ENCODE measurements at regions not wholly inside any gene's neighbourhood (a gene's known extent, or its start where the extent isn't known, plus 50 kb on each side); places are given as distances from the start of the nearest gene placed in this dataset.

- Mint-ChIP-seq H3K4me3 (no peak overlapping the region), H3K36me3 (no peaks in the 10 kb centered on the region), H3K27ac (no peak overlapping the region), H3K4me1 (no peaks in the 10 kb centered on the region), H3K9me3 (peaks cover 17 to 21% of the 10 kb centered on the region in 2 donors), H3K27me3 (ENCODE audit: low read depth in 2 of 2) (no peaks in the 10 kb centered on the region)
- no peak overlapping the region for H3K4me3 ChIP-seq (ENCODE audit: low read length)
- H3K36me3 ChIP-seq (ENCODE audit: control insufficient read depth, insufficient read depth, low read length), result no peaks in the 10 kb centered on the region
- no peak for ATAC-seq
- 71% methylated on average over 2 of the region's 2 CpGs for WGBS (ENCODE audit: insufficient coverage)
- DNase-seq, result no peak
- H3K9me3 ChIP-seq (ENCODE audit: control insufficient read depth, insufficient read depth, low read length), result no peaks in the 10 kb centered on the region
- TF ChIP-seq CTCF (IDR thresholded peaks at IDR 0.05), result no peak
- intact Hi-C loops (cut with micrococcal nuclease), result no loop called here
- no peak overlapping the region for H3K27ac ChIP-seq (ENCODE audit: low read length)
- no peaks in the 10 kb centered on the region for H3K4me1 ChIP-seq (ENCODE audit: control insufficient read depth, insufficient read depth, low read length)
- no peaks in the 10 kb centered on the region for H3K27me3 ChIP-seq (ENCODE audit: control insufficient read depth, insufficient read depth, low read length)
Measured at GRCh38 chr3:159185443-159186050, 383.7 kb downstream of the MFSD1 start.

GRCh38 chr3:159186581-159186980 lies 384.7 kb downstream of the MFSD1 start:
- H3K4me1 ChIP-seq (ENCODE audit: control insufficient read depth, insufficient read depth, low read length), result no peaks in the 10 kb centered on the region
- intact Hi-C loops (cut with micrococcal nuclease), result no loop called here
- H3K27ac Mint-ChIP-seq, result no peak overlapping the region
- H3K9me3 ChIP-seq (ENCODE audit: control insufficient read depth, insufficient read depth, low read length), result no peaks in the 10 kb centered on the region
- TF ChIP-seq CTCF (IDR thresholded peaks at IDR 0.05), result no peak
- H3K27me3 Mint-ChIP-seq (ENCODE audit: low read depth in 2 of 2), result no peaks in the 10 kb centered on the region
- no peak overlapping the region for H3K27ac ChIP-seq (ENCODE audit: low read length)
- WGBS (ENCODE audit: insufficient coverage), result 50% methylated on average over 2 of the region's 2 CpGs
- no peaks in the 10 kb centered on the region for H3K27me3 ChIP-seq (ENCODE audit: control insufficient read depth, insufficient read depth, low read length)
- H3K36me3 ChIP-seq (ENCODE audit: control insufficient read depth, insufficient read depth, low read length), result no peaks in the 10 kb centered on the region
- H3K4me3 Mint-ChIP-seq, result no peak overlapping the region
- no peaks in the 10 kb centered on the region for H3K4me1 Mint-ChIP-seq
- peaks cover 12 to 15% of the 10 kb centered on the region in 2 donors for H3K9me3 Mint-ChIP-seq
- ATAC-seq (no peak), DNase-seq (no peak)
- no peak overlapping the region for H3K4me3 ChIP-seq (ENCODE audit: low read length)
- H3K36me3 Mint-ChIP-seq, result no peaks in the 10 kb centered on the region

- no peak for ATAC-seq
- TF ChIP-seq CTCF (IDR thresholded peaks at IDR 0.05), result no peak
- no peaks in the 10 kb centered on the region for H3K36me3 ChIP-seq (ENCODE audit: control insufficient read depth, insufficient read depth, low read length)
Measured at GRCh38 chr3:159187232-159187631, 385.4 kb downstream of the MFSD1 start.

GRCh38 chr3:159187706-159188105 lies 385.9 kb downstream of the MFSD1 start:
- Mint-ChIP-seq H3K4me3 (no peak overlapping the region), H3K9me3 (peaks cover 12 to 13% of the 10 kb centered on the region in 2 donors), H3K4me1 (no peaks in the 10 kb centered on the region), H3K36me3 (no peaks in the 10 kb centered on the region), H3K27me3 (ENCODE audit: low read depth in 2 of 2) (no peaks in the 10 kb centered on the region), H3K27ac (no peak overlapping the region)
- Histone ChIP-seq H3K4me3 (ENCODE audit: low read length) (no peak overlapping the region), H3K27ac (ENCODE audit: low read length) (no peak overlapping the region), H3K27me3 (ENCODE audit: control insufficient read depth, insufficient read depth, low read length) (no peaks in the 10 kb centered on the region), H3K36me3 (ENCODE audit: control insufficient read depth, insufficient read depth, low read length) (no peaks in the 10 kb centered on the region), H3K9me3 (ENCODE audit: control insufficient read depth, insufficient read depth, low read length) (no peaks in the 10 kb centered on the region), H3K4me1 (ENCODE audit: control insufficient read depth, insufficient read depth, low read length) (no peaks in the 10 kb centered on the region)
- DNase-seq (no peak), ATAC-seq (no peak)
- intact Hi-C loops (cut with micrococcal nuclease), result no loop called here
- WGBS (ENCODE audit: insufficient coverage), result 88% methylated on average over 5 of the region's 6 CpGs
- no peak for TF ChIP-seq CTCF (IDR thresholded peaks at IDR 0.05)

More at GRCh38 chr3:159187232-159187631, 385.4 kb downstream of the MFSD1 start:
- Histone ChIP-seq H3K4me1 (ENCODE audit: control insufficient read depth, insufficient read depth, low read length) (no peaks in the 10 kb centered on the region), H3K4me3 (ENCODE audit: low read length) (no peak overlapping the region), H3K9me3 (ENCODE audit: control insufficient read depth, insufficient read depth, low read length) (no peaks in the 10 kb centered on the region), H3K27ac (ENCODE audit: low read length) (no peak overlapping the region), H3K27me3 (ENCODE audit: control insufficient read depth, insufficient read depth, low read length) (no peaks in the 10 kb centered on the region)
- Mint-ChIP-seq H3K4me1 (no peaks in the 10 kb centered on the region), H3K9me3 (peaks cover 11 to 13% of the 10 kb centered on the region in 2 donors), H3K27ac (no peak overlapping the region), H3K36me3 (no peaks in the 10 kb centered on the region), H3K4me3 (no peak overlapping the region), H3K27me3 (ENCODE audit: low read depth in 2 of 2) (no peaks in the 10 kb centered on the region)
- WGBS (ENCODE audit: insufficient coverage), result 91% methylated on average over 10 of the region's 10 CpGs
- no peak for DNase-seq
- intact Hi-C loops (cut with micrococcal nuclease), result no loop called here

All from natural killer cell (primary cell).